ENCODE measurements at regions not wholly inside any gene's neighbourhood (a gene's known extent, or its start where the extent isn't known, plus 50 kb on each side); places are given as distances from the start of the nearest gene placed in this dataset.
"Not testable (repeated sequence)": the region's sequence is repeated elsewhere in the genome, so short reads cannot be mapped to it uniquely, and the experiment has no call there.

- H3K36me3 Mint-ChIP-seq (ENCODE audit: low read depth): peaks cover 21% of the 10 kb centered on the region
- H3K27me3 Mint-ChIP-seq (ENCODE audit: low read depth, poor library complexity): peaks cover 4% of the 10 kb centered on the region
- no peak for DNase-seq
- peaks cover 28% of the 10 kb centered on the region for H3K9me3 Mint-ChIP-seq
- H3K27ac Mint-ChIP-seq: peak overlapping the region; percentile 99
- TF ChIP-seq, protein P1, sequence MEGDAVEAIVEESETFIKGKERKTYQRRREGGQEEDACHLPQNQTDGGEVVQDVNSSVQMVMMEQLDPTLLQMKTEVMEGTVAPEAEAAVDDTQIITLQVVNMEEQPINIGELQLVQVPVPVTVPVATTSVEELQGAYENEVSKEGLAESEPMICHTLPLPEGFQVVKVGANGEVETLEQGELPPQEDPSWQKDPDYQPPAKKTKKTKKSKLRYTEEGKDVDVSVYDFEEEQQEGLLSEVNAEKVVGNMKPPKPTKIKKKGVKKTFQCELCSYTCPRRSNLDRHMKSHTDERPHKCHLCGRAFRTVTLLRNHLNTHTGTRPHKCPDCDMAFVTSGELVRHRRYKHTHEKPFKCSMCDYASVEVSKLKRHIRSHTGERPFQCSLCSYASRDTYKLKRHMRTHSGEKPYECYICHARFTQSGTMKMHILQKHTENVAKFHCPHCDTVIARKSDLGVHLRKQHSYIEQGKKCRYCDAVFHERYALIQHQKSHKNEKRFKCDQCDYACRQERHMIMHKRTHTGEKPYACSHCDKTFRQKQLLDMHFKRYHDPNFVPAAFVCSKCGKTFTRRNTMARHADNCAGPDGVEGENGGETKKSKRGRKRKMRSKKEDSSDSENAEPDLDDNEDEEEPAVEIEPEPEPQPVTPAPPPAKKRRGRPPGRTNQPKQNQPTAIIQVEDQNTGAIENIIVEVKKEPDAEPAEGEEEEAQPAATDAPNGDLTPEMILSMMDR (IDR thresholded peaks at IDR 0.05): no peak
- no peak overlapping the region for H3K4me3 Mint-ChIP-seq
- peaks cover 63% of the 10 kb centered on the region for H3K4me1 Mint-ChIP-seq
Measured at GRCh38 chr1:8120693-8121260, 94.7 kb upstream of the ERRFI1 start.

GRCh38 chr1:8118736-8119135, 92.6 kb upstream of the ERRFI1 start:
- H3K27ac Mint-ChIP-seq; H3K36me3 Mint-ChIP-seq (ENCODE audit: low read depth); H3K4me3 Mint-ChIP-seq; DNase-seq; H3K9me3 Mint-ChIP-seq; H3K27me3 Mint-ChIP-seq (ENCODE audit: low read depth, poor library complexity): not testable (repeated sequence)
- peaks cover 77% of the 10 kb centered on the region for H3K4me1 Mint-ChIP-seq

- Mint-ChIP-seq H3K36me3 (ENCODE audit: low read depth) (peaks cover under 1% of the 10 kb centered on the region), H3K4me1 (peaks cover 78% of the 10 kb centered on the region), H3K27me3 (ENCODE audit: low read depth, poor library complexity) (peaks cover 4% of the 10 kb centered on the region), H3K4me3 (no peak overlapping the region), H3K27ac (peak overlapping the region; percentile 4), H3K9me3 (peaks cover 2% of the 10 kb centered on the region)
- no peak for DNase-seq
- TF ChIP-seq, protein P1 (IDR thresholded peaks at IDR 0.05): no peak
Measured at GRCh38 chr1:8118031-8118451, 91.9 kb upstream of the ERRFI1 start.

GRCh38 chr1:8116894-8117264, 90.8 kb upstream of the ERRFI1 start:
- no peaks in the 10 kb centered on the region for H3K36me3 Mint-ChIP-seq (ENCODE audit: low read depth)
- no peaks in the 10 kb centered on the region for H3K27me3 Mint-ChIP-seq (ENCODE audit: low read depth, poor library complexity)
- H3K9me3 Mint-ChIP-seq: no peaks in the 10 kb centered on the region
- TF ChIP-seq, protein P1 (IDR thresholded peaks at IDR 0.05): no peak
- peak overlapping the region; percentile 95 for H3K27ac Mint-ChIP-seq
- peaks cover 71% of the 10 kb centered on the region for H3K4me1 Mint-ChIP-seq
- DNase-seq: peak; percentile 33
- H3K4me3 Mint-ChIP-seq: peak overlapping the region; percentile 27

- H3K36me3 Mint-ChIP-seq (ENCODE audit: low read depth): peaks cover under 1% of the 10 kb centered on the region
- DNase-seq: no peak
- H3K4me1 Mint-ChIP-seq: peaks cover 60% of the 10 kb centered on the region
- H3K9me3 Mint-ChIP-seq: peaks cover 2% of the 10 kb centered on the region
- peak overlapping the region; percentile 24 for H3K4me3 Mint-ChIP-seq
- TF ChIP-seq, protein P1 (IDR thresholded peaks at IDR 0.05): no peak
- H3K27me3 Mint-ChIP-seq (ENCODE audit: low read depth, poor library complexity): peaks cover under 1% of the 10 kb centered on the region
- H3K27ac Mint-ChIP-seq: peak overlapping the region; percentile 95
Measured at GRCh38 chr1:8115769-8116167, 89.7 kb upstream of the ERRFI1 start.

DNA sequence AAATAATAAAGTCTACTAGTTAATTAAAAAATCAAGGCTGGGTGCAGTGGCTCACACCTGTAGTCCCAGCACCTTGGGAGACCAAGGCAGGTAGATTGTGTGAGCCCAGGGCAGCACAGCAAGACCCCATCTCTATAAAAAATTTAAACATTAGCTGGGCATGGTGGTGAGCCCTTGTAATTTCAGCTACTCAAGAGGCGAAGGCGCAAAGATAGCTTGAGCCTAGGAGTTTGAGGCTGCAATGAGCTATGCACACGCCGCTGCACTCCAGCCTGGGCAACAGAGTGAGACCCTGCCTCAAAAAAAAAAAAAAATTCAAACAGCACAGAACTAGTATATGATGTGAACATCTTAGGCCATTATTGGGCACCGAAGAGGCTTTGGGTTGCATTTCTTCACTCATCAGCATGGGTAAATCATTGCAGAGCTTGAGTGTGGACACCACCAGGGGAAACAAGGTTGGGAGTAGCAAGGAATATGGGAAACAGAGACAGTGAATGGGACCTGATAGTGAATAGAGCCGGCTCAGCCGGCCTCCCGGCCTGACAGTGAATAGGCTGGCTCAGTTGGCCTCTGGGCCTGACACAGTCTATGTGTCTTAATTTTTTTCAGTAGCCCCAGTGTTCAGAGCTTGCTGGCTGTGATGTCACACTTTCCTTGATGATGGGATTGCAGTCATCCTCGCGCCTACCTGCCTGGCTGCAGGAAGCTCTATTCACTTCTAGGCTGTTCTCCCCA, 89.1 kb upstream of the ERRFI1 start:
- peak overlapping the region; percentile 95 for H3K27ac Mint-ChIP-seq
- no peak for DNase-seq
- H3K36me3 Mint-ChIP-seq (ENCODE audit: low read depth): peaks cover 6% of the 10 kb centered on the region
- TF ChIP-seq, protein P1 (IDR thresholded peaks at IDR 0.05): no peak
- peaks cover 4% of the 10 kb centered on the region for H3K27me3 Mint-ChIP-seq (ENCODE audit: low read depth, poor library complexity)
- peaks cover 8% of the 10 kb centered on the region for H3K9me3 Mint-ChIP-seq
- H3K4me1 Mint-ChIP-seq: peaks cover 55% of the 10 kb centered on the region
- no peak overlapping the region for H3K4me3 Mint-ChIP-seq
